H1 (cell line): ENCODE measurements at regions not wholly inside any gene's neighbourhood (a gene's known extent, or its start where the extent isn't known, plus 50 kb on each side); places are given as distances from the start of the nearest gene placed in this dataset.

Experiments
- CTCF ChIA-PET: fragments of 300-600 bp; sonication (Branson Sonifier 250); formaldehyde crosslinking; loops from one replicate; lab custom pipeline; 2021; ENCODE audit not compliant: partially characterized antibody; lab: Charles Lee
- POLR2A ChIA-PET: fragments of 300-600 bp; sonication (Branson Sonifier 250); formaldehyde crosslinking; loops from one replicate; lab custom pipeline; 2021; ENCODE audit warnings: inconsistent platforms; ENCODE audit not compliant: partially characterized antibody; lab: Charles Lee
- DNase-seq, 2 experiments: peaks; one replicate each; pipeline versions ENCODE4 v3.0.0 to v3.0.0-alpha.2; 2010 to 2022; ENCODE audit warnings: low spot score in 2 of 2, low read depth in 1 of 2, mixed read lengths in 1 of 2
- FAIRE-seq: peaks from 2 replicates; lab custom pipeline; 2011; peaks lifted over from hg19 to GRCh38; lab: Jason Lieb, UNC
- H2AFZ ChIP-seq: 2 replicates; pipeline ENCODE4 v1.8.1; 2012; ENCODE audit warnings: low read length, inconsistent platforms
- H2AK5ac ChIP-seq: 2 replicates; pipeline ENCODE4 v1.6.1; 2013; ENCODE audit warnings: low read depth, low read length
- H2BK120ac ChIP-seq: replicated peaks from 2 replicates; pipeline ENCODE3; 2013; ENCODE audit warnings: low read depth, low read length, inconsistent platforms
- H2BK12ac ChIP-seq: 2 replicates; pipeline ENCODE4 v1.6.1; 2013; ENCODE audit warnings: low read depth, low read length
- H2BK15ac ChIP-seq: 2 replicates; pipeline ENCODE4 v1.6.1; 2013; ENCODE audit warnings: low read length
- H2BK20ac ChIP-seq: 2 replicates; pipeline ENCODE4 v1.6.1; 2013; ENCODE audit warnings: low read length
- H2BK5ac ChIP-seq: 2 replicates; pipeline ENCODE4 v1.6.1; 2013; ENCODE audit warnings: low read depth, low read length
- H3K14ac ChIP-seq: 2 replicates; pipeline ENCODE4 v1.6.1; 2013; ENCODE audit warnings: inconsistent platforms; ENCODE audit not compliant: insufficient read length
- H3K18ac ChIP-seq: 2 replicates; pipeline ENCODE4 v1.6.1; 2013; ENCODE audit warnings: low read length; ENCODE audit errors: extremely low read depth
- H3K23ac ChIP-seq: 2 replicates; pipeline ENCODE4 v1.6.1; 2013; ENCODE audit warnings: inconsistent platforms; ENCODE audit not compliant: insufficient read length
- H3K23me2 ChIP-seq: 2 replicates; pipeline ENCODE4 v1.6.1; 2013; ENCODE audit warnings: low read depth, low read length
- H3K27ac ChIP-seq: 2 replicates; pipeline ENCODE4 v1.6.1; 2011; ENCODE audit warnings: low read depth, low read length, inconsistent platforms
- H3K27me3 ChIP-seq, 4 experiments: replicated peaks in 1 of 4; 1 replicate in 1 of 4; 2 replicates in 3 of 4; pipeline versions ENCODE4 v1.6.1 to v1.8.1; 2011 to 2013; ENCODE audit warnings: low read length in 3 of 4, mild to moderate bottlenecking in 3 of 4, inconsistent platforms in 2 of 4, mixed read lengths in 2 of 4, moderate library complexity in 1 of 4; ENCODE audit not compliant: control insufficient read depth in 3 of 4, insufficient read depth in 3 of 4; ENCODE audit errors: extremely low read depth in 1 of 4
- H3K36me3 ChIP-seq, 4 experiments: 2 replicates each; pipeline versions ENCODE4 v1.6.1 to v1.8.1; 2011 to 2013; ENCODE audit warnings: mild to moderate bottlenecking in 4 of 4, low read length in 3 of 4, moderate library complexity in 2 of 4, control low read depth in 1 of 4, inconsistent platforms in 1 of 4; ENCODE audit not compliant: insufficient read depth in 4 of 4, control insufficient read depth in 2 of 4
- H3K4ac ChIP-seq: replicated peaks from 2 replicates; pipeline ENCODE3; 2013; ENCODE audit warnings: low read length, low read depth, mixed read lengths, inconsistent platforms; ENCODE audit not compliant: insufficient read length
- H3K4me1 ChIP-seq, 4 experiments: replicated peaks in 1 of 4; 1 replicate in 1 of 4; 2 replicates in 3 of 4; pipeline versions ENCODE4 v1.6.1 to v1.8.1; 2011 to 2013; ENCODE audit warnings: low read length in 3 of 4, inconsistent platforms in 2 of 4, mixed read lengths in 1 of 4; ENCODE audit not compliant: insufficient read depth in 4 of 4, control insufficient read depth in 3 of 4
- H3K4me2 ChIP-seq, 2 experiments: 2 replicates each; pipeline versions ENCODE4 v1.6.1 to v1.8.1; 2011 to 2013; ENCODE audit warnings: low read depth in 2 of 2, low read length in 2 of 2, control low read depth in 1 of 2, inconsistent platforms in 1 of 2, mild to moderate bottlenecking in 1 of 2; ENCODE audit not compliant: insufficient read depth in 1 of 2
- H3K4me3 ChIP-seq, 4 experiments: fragments of 200-600, 300-600 bp in 1 of 4; sonication (generic), shearing (Covaris generic), sonication (Bioruptor Twin) in 1 of 4; 2 replicates each; pipeline versions ENCODE4 v1.5.1 to v1.8.1; 2011 to 2016; ENCODE audit warnings: low read length in 4 of 4, low read depth in 3 of 4, control low read depth in 2 of 4, inconsistent platforms in 2 of 4, mild to moderate bottlenecking in 2 of 4, mixed read lengths in 1 of 4, moderate library complexity in 1 of 4; ENCODE audit not compliant: insufficient read depth in 2 of 4; ENCODE audit errors: extremely low read depth in 1 of 4
- H3K56ac ChIP-seq: replicated peaks from 2 replicates; pipeline ENCODE3; 2013; ENCODE audit warnings: low read depth, mild to moderate bottlenecking, mixed read lengths, low read length, inconsistent platforms; ENCODE audit not compliant: insufficient read length
- H3K79me1 ChIP-seq: 2 replicates; pipeline ENCODE4 v1.6.1; 2013; ENCODE audit warnings: low read depth, low read length, control low read depth
- H3K79me2 ChIP-seq, 2 experiments: 2 replicates each; pipeline versions ENCODE4 v1.6.1 to v1.8.1; 2012 to 2013; ENCODE audit warnings: low read length in 2 of 2, mild to moderate bottlenecking in 2 of 2, inconsistent platforms in 1 of 2; ENCODE audit not compliant: insufficient read depth in 2 of 2, control insufficient read depth in 1 of 2
- H3K9ac ChIP-seq, 4 experiments: replicated peaks in 1 of 4; 1 replicate in 1 of 4; 2 replicates in 3 of 4; pipeline versions ENCODE4 v1.6.1 to v1.8.1; 2011 to 2013; ENCODE audit warnings: low read depth in 3 of 4, low read length in 3 of 4, control low read depth in 2 of 4, mild to moderate bottlenecking in 2 of 4, moderate library complexity in 2 of 4, inconsistent platforms in 1 of 4; ENCODE audit errors: extremely low read depth in 1 of 4
- H3K9me3 ChIP-seq, 2 experiments: 2 replicates each; pipeline versions ENCODE4 v1.6.1 to v1.8.1; 2012 to 2013; ENCODE audit warnings: mild to moderate bottlenecking in 2 of 2, moderate library complexity in 2 of 2, control low read depth in 1 of 2, inconsistent platforms in 1 of 2, low read depth in 1 of 2, low read length in 1 of 2, mixed read lengths in 1 of 2; ENCODE audit not compliant: insufficient read depth in 2 of 2
- H4K20me1 ChIP-seq, 2 experiments: replicated peaks in 1 of 2; 2 replicates each; pipeline versions ENCODE3 to v1.8.1; 2011 to 2013; ENCODE audit warnings: inconsistent platforms in 2 of 2, low read length in 2 of 2, mild to moderate bottlenecking in 1 of 2; ENCODE audit not compliant: insufficient read depth in 2 of 2, control insufficient read depth in 1 of 2
- H4K5ac ChIP-seq: 2 replicates; pipeline ENCODE4 v1.6.1; 2013; ENCODE audit warnings: low read length, low read depth, mixed read lengths, inconsistent platforms; ENCODE audit not compliant: insufficient read length
- H4K8ac ChIP-seq: 2 replicates; pipeline ENCODE4 v1.8.0; 2013; ENCODE audit warnings: mild to moderate bottlenecking, moderate library complexity, low read length, inconsistent platforms; ENCODE audit not compliant: insufficient read depth; ENCODE audit errors: extremely low read depth
- H4K91ac ChIP-seq: replicated peaks from 2 replicates; pipeline ENCODE3; 2013; ENCODE audit warnings: low read length, mixed read lengths, inconsistent platforms; ENCODE audit not compliant: insufficient read length
- ASH2L ChIP-seq: fragments of 200-600, 300-600 bp; sonication (generic); IDR thresholded peaks from one replicate; pipeline ENCODE4 v1.7.1; 2017; ENCODE audit warnings: low read length
- CBX5 ChIP-seq: fragments of 300-800, 300-1000 bp; sonication (generic); IDR thresholded peaks from 2 replicates; pipeline ENCODE4 v1.7.1; 2016; ENCODE audit warnings: antibody characterized with exemption, low read length, low read depth
- CHD2 ChIP-seq: IDR thresholded peaks from 2 replicates; pipeline ENCODE4 v1.6.1; 2012; ENCODE audit warnings: low read length, improper control_type of control experiment
- HDAC2 ChIP-seq, 2 experiments: fragments of 300-600 bp in 1 of 2; sonication (generic) in 1 of 2; IDR thresholded peaks; 2 replicates each; pipeline ENCODE4 v1.6.1; 2011 to 2012; ENCODE audit warnings: low read depth in 2 of 2, low read length in 2 of 2, mild to moderate bottlenecking in 2 of 2, moderate library complexity in 2 of 2, borderline replicate concordance in 1 of 2, inconsistent platforms in 1 of 2
- NRF1 ChIP-seq: IDR thresholded peaks from 2 replicates; pipeline ENCODE4 v1.6.1; 2011; ENCODE audit warnings: mild to moderate bottlenecking, low read depth, low read length, improper control_type of control experiment
- RAD21 ChIP-seq, 2 experiments: IDR thresholded peaks in 1 of 2; conservative IDR thresholded peaks in 1 of 2; 2 replicates each; pipeline ENCODE4 v1.6.1; 2011; ENCODE audit warnings: low read depth in 2 of 2, low read length in 2 of 2, improper control_type of control experiment in 1 of 2, inconsistent platforms in 1 of 2, mild to moderate bottlenecking in 1 of 2, moderate library complexity in 1 of 2
- SP4 ChIP-seq: IDR thresholded peaks from 2 replicates; pipeline ENCODE4 v1.6.1; 2012; ENCODE audit warnings: low read length, inconsistent platforms
- TAF7 ChIP-seq: optimal IDR thresholded peaks from 2 replicates; pipeline ENCODE3; 2011; ENCODE audit warnings: low read depth, mild to moderate bottlenecking, inconsistent platforms, low read length, moderate library complexity, borderline replicate concordance
- USF2 ChIP-seq: IDR thresholded peaks from 2 replicates; pipeline ENCODE4 v1.6.1; 2011; ENCODE audit warnings: low read length, improper control_type of control experiment
- YY1 ChIP-seq: IDR thresholded peaks from 2 replicates; pipeline ENCODE4 v1.6.1; 2011; ENCODE audit warnings: low read depth, mild to moderate bottlenecking, low read length
- WGBS, 2 experiments: shearing (Covaris generic) in 1 of 2; methylation state at CpG; one replicate each; pipeline versions ENCODE4 v1.1.6 to v1.1.7; 2013 to 2015; ENCODE audit warnings: low lambda C conversion rate in 2 of 2, mixed read lengths in 2 of 2, inconsistent platforms in 1 of 2, low coverage in 1 of 2, missing lambda C conversion rate in 1 of 2; ENCODE audit not compliant: insufficient replicate concordance in 2 of 2, insufficient coverage in 1 of 2, insufficient read length in 1 of 2; ENCODE audit errors: extremely low coverage in 1 of 2, missing lambda C conversion rate in 1 of 2; 5-methylcytosine and 5-hydroxymethylcytosine counted together

- no peak for DNase-seq
- TF ChIP-seq USF2 = no peak
- TF ChIP-seq CBX5 = no peak
- no peak for TF ChIP-seq RAD21 (IDR thresholded peaks at IDR 0.05 in 1 of 2, conservative IDR thresholded peaks at IDR 0.05 in 1 of 2; ENCODE audit: low read depth in 2 of 2, low read length in 2 of 2)
- no peak for TF ChIP-seq YY1
- TF ChIP-seq NRF1 = no peak
- TF ChIP-seq TAF7 = no peak
- no peak for TF ChIP-seq HDAC2 (IDR thresholded peaks at IDR 0.05; ENCODE audit: borderline replicate concordance in 1 of 2, low read depth in 2 of 2, low read length in 2 of 2)
- no peak for TF ChIP-seq ASH2L
- TF ChIP-seq SP4 = no peak
- TF ChIP-seq CHD2 = no peak
Observed at GRCh38 chr10:78894089-78894840, 174.5 kb upstream of the ZMIZ1 start.

More at GRCh38 chr10:78894089-78894840, 174.5 kb upstream of the ZMIZ1 start:
- Histone ChIP-seq H3K23me2 (peaks cover 3% of the 10 kb centered on the region; the same call in 1 of the 2 replicates), H3K23ac (no peak overlapping the region), H2BK15ac (no peak overlapping the region), H3K4me1 (peaks cover 0 to 15% (median 8%) of the 10 kb centered on the region in 4 experiments; a peak in 6 of 7 replicates), H4K8ac (peak overlapping the region; percentile 15; the same call in 1 of the 2 replicates), H4K5ac (no peak overlapping the region), H2AK5ac (no peak overlapping the region), H3K36me3 (no peaks in the 10 kb centered on the region; a peak in 1 of 8 replicates), H4K91ac (no peak overlapping the region), H2BK120ac (no peak overlapping the region), H3K18ac (peak overlapping the region; percentile 42), H3K9me3 (no peaks in the 10 kb centered on the region), H3K79me1 (no peaks in the 10 kb centered on the region), H2AFZ (no peak overlapping the region), H3K79me2 (no peaks in the 10 kb centered on the region), H3K27me3 (no peaks in the 10 kb centered on the region), H3K56ac (no peak overlapping the region), H3K4ac (no peak overlapping the region), H3K4me3 (no peak overlapping the region), H2BK5ac (no peak overlapping the region), H3K4me2 (no peak overlapping the region), H3K27ac (no peak overlapping the region), H4K20me1 (no peaks in the 10 kb centered on the region), H2BK20ac (peak overlapping the region; percentile 27; the same call in 1 of the 2 replicates), H3K14ac (no peak overlapping the region), H3K9ac (no peak overlapping the region), H2BK12ac (no peak overlapping the region; the same call in 1 of the 2 replicates)
- CTCF ChIA-PET = interaction anchor here (0.6 to 2.4 kb wide), 9 partner anchors 16 to 513 kb away, joined by 3 to 6 read pairs (median 3); no protein-coding TSS in a partner anchor
- 91% methylated on average over 12 of the region's 12 CpGs; no CpG with 5 or more reads in 1 of the 2 experiments for WGBS, 2 experiments
- no peak for FAIRE-seq
- POLR2A ChIA-PET = interaction anchor here (1.3 kb wide), 3 partner anchors 9 to 19 kb away, joined by 3 to 4 read pairs (median 3); no protein-coding TSS in a partner anchor
